HCT116 (cell line): ENCODE measurements at regions not wholly inside any gene's neighbourhood (a gene's known extent, or its start where the extent isn't known, plus 50 kb on each side); places are given as distances from the start of the nearest gene placed in this dataset.

Source experiments
- CEBPB ChIP-seq: IDR thresholded peaks from 2 replicates; pipeline ENCODE4 v1.6.1; 2012; ENCODE audit warnings: low read depth
- EZH2 ChIP-seq: fragments of 200-600 bp; sonication (generic); IDR thresholded peaks from 2 replicates; pipeline ENCODE4 v1.6.1; 2017; ENCODE audit warnings: antibody characterized with exemption, mixed run types
- EZH2phosphoT487 ChIP-seq: fragments of 200-600 bp; IDR thresholded peaks from 2 replicates; pipeline ENCODE4 v1.6.1; 2018; ENCODE audit warnings: antibody characterized with exemption, borderline replicate concordance
- FOSL1 ChIP-seq: IDR thresholded peaks from 2 replicates; pipeline ENCODE4 v1.6.1; 2012; ENCODE audit warnings: low read depth
- JUND ChIP-seq: IDR thresholded peaks from 2 replicates; pipeline ENCODE4 v1.6.1; 2012
- MAX ChIP-seq: IDR thresholded peaks from 2 replicates; pipeline ENCODE4 v1.6.1; 2012
- POLR2A ChIP-seq: IDR thresholded peaks from 2 replicates; pipeline ENCODE4 v1.7.0; 2011; ENCODE audit warnings: borderline replicate concordance; ENCODE audit not compliant: insufficient read depth, insufficient read length; ENCODE audit errors: extremely low read depth
- SP1 ChIP-seq: IDR thresholded peaks from 2 replicates; pipeline ENCODE4 v1.6.1; 2012; ENCODE audit warnings: low read depth
- TCF7L2 ChIP-seq: IDR thresholded peaks from 2 replicates; pipeline ENCODE4 v1.7.0; 2011; ENCODE audit warnings: borderline replicate concordance, inconsistent platforms; ENCODE audit not compliant: insufficient read depth, insufficient read length; ENCODE audit errors: extremely low read depth
- ZNF274 ChIP-seq: fragments of 200-500 bp; sonication (Bioruptor generic); IDR thresholded peaks from 2 replicates; pipeline ENCODE4 v1.6.1; 2014; ENCODE audit warnings: mild to moderate bottlenecking, low read depth, low read length, inconsistent platforms
- TF ChIP-seq, protein P1 (sequence below), 3 experiments: fragments of 200-600 bp in 1 of 3; sonication (generic) in 1 of 3; IDR thresholded peaks in 2 of 3; conservative IDR thresholded peaks in 1 of 3; 2 replicates each; pipeline ENCODE4 v1.5.1; 2012 to 2017; ENCODE audit warnings: low read depth in 2 of 3, low read length in 2 of 3, antibody characterized with exemption in 1 of 3, borderline replicate concordance in 1 of 3, control low read depth in 1 of 3, mild to moderate bottlenecking in 1 of 3, mixed read lengths in 1 of 3, mixed run types in 1 of 3, moderate library complexity in 1 of 3; ENCODE audit not compliant: insufficient read depth in 1 of 3

GRCh38 chr4:176981074-176981473 is 188.4 kb upstream of the VEGFC start:
- TF ChIP-seq, protein P1, sequence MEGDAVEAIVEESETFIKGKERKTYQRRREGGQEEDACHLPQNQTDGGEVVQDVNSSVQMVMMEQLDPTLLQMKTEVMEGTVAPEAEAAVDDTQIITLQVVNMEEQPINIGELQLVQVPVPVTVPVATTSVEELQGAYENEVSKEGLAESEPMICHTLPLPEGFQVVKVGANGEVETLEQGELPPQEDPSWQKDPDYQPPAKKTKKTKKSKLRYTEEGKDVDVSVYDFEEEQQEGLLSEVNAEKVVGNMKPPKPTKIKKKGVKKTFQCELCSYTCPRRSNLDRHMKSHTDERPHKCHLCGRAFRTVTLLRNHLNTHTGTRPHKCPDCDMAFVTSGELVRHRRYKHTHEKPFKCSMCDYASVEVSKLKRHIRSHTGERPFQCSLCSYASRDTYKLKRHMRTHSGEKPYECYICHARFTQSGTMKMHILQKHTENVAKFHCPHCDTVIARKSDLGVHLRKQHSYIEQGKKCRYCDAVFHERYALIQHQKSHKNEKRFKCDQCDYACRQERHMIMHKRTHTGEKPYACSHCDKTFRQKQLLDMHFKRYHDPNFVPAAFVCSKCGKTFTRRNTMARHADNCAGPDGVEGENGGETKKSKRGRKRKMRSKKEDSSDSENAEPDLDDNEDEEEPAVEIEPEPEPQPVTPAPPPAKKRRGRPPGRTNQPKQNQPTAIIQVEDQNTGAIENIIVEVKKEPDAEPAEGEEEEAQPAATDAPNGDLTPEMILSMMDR (IDR thresholded peaks at IDR 0.05 in 2 of 3, conservative IDR thresholded peaks at IDR 0.05 in 1 of 3; ENCODE audit: borderline replicate concordance in 1 of 3, insufficient read depth in 1 of 3, low read depth in 2 of 3, low read length in 2 of 3), result no peak
- no peak for TF ChIP-seq EZH2phosphoT487
- no peak for TF ChIP-seq JUND
- TF ChIP-seq SP1, result no peak
- no peak for TF ChIP-seq POLR2A
- TF ChIP-seq CEBPB, result no peak
- TF ChIP-seq ZNF274, result no peak
- no peak for TF ChIP-seq FOSL1
- no peak for TF ChIP-seq TCF7L2
- no peak for TF ChIP-seq MAX
- TF ChIP-seq EZH2, result no peak
